ENCODE measurements at regions not wholly inside any gene's neighbourhood (a gene's known extent, or its start where the extent isn't known, plus 50 kb on each side); places are given as distances from the start of the nearest gene placed in this dataset.
"Not testable (repeated sequence)": the region's sequence is repeated elsewhere in the genome, so short reads cannot be mapped to it uniquely, and the experiment has no call there.

GRCh38 chr9:18296702-18297055, 177.3 kb upstream of the ADAMTSL1 start:
- no peak for TF ChIP-seq CTCF (conservative IDR thresholded peaks at IDR 0.05; ENCODE audit: low read depth, low read length)
- H3K4me3 ChIP-seq (ENCODE audit: low read length): no peak overlapping the region
- no peak for DNase-seq (ENCODE audit: low read depth)

- no peak for DNase-seq (ENCODE audit: low read depth)
- TF ChIP-seq CTCF (conservative IDR thresholded peaks at IDR 0.05; ENCODE audit: low read depth, low read length): peak; percentile 29
- no peak overlapping the region for H3K4me3 ChIP-seq (ENCODE audit: low read length)
These were observed 176.7 kb upstream of the ADAMTSL1 start for GRCh38 chr9:18297056-18297841.

GRCh38 chr9:18299449-18299848, 174.5 kb upstream of the ADAMTSL1 start:
- DNase-seq (ENCODE audit: low read depth): no peak
- H3K4me3 ChIP-seq (ENCODE audit: low read length): no peak overlapping the region
- no peak for TF ChIP-seq CTCF (conservative IDR thresholded peaks at IDR 0.05; ENCODE audit: low read depth, low read length)

GRCh38 chr9:18305167-18305806, 168.7 kb upstream of the ADAMTSL1 start:
- DNase-seq (ENCODE audit: low read depth); H3K4me3 ChIP-seq (ENCODE audit: low read length): not testable (repeated sequence)

GRCh38 chr9:18314316-18314715, 159.6 kb upstream of the ADAMTSL1 start:
- H3K4me3 ChIP-seq (ENCODE audit: low read length): no peak overlapping the region
- no peak for DNase-seq (ENCODE audit: low read depth)
- TF ChIP-seq CTCF (conservative IDR thresholded peaks at IDR 0.05; ENCODE audit: low read depth, low read length): no peak

- DNase-seq (ENCODE audit: low read depth): no peak
- no peak overlapping the region for H3K4me3 ChIP-seq (ENCODE audit: low read length)
- TF ChIP-seq CTCF (conservative IDR thresholded peaks at IDR 0.05; ENCODE audit: low read depth, low read length): no peak
These were observed 156.1 kb upstream of the ADAMTSL1 start for GRCh38 chr9:18317896-18318295.

GRCh38 chr9:18319918-18320445, 154.0 kb upstream of the ADAMTSL1 start:
- DNase-seq (ENCODE audit: low read depth): no peak
- TF ChIP-seq CTCF (conservative IDR thresholded peaks at IDR 0.05; ENCODE audit: low read depth, low read length): peak; percentile 25
- no peak overlapping the region for H3K4me3 ChIP-seq (ENCODE audit: low read length)

All from retinal pigment epithelial cell (primary cell).